Activated CD4-positive, alpha-beta T cell treated with anti-CD3 and anti-CD28 coated beads, Interleukin-2, amount 50 U/mL, for 4 hours (primary cell): ENCODE measurements at regions not wholly inside any gene's neighbourhood (a gene's known extent, or its start where the extent isn't known, plus 50 kb on each side); places are given as distances from the start of the nearest gene placed in this dataset.

Source experiments
- DNase-seq, 2 experiments: peaks; one replicate each; pipeline ENCODE4 v3.0.0-alpha.2; 2020

DNA sequence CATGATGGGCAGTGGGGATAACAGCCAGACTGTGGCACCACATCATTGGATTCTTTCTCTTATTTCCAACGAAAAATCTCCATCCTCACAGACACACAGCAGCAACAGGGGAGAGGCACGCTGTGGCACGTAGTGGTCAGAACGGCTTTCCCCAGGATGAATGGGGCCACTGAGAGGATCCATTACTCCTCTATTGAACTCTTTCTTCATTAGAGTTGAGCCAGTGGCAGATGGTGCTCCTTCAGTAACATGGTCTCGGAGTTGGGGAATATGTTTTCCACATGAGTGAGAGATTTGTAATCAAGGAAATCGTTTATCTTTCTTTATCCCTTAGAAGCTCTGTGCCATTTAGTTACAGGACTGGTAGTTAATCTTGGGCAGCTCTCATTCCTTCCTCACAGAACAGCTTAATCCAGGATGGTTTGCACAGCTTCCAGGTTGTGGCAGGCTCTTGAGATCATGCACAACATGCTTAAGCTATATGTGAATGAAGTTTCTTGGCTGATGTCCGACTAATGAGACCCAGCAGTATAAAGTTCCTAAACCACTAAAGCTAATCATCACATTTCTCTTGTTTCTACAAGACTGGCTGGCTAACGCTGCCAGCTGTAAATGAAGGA, 180.5 kb upstream of the SLC10A2 start:
- no peak for DNase-seq

DNA sequence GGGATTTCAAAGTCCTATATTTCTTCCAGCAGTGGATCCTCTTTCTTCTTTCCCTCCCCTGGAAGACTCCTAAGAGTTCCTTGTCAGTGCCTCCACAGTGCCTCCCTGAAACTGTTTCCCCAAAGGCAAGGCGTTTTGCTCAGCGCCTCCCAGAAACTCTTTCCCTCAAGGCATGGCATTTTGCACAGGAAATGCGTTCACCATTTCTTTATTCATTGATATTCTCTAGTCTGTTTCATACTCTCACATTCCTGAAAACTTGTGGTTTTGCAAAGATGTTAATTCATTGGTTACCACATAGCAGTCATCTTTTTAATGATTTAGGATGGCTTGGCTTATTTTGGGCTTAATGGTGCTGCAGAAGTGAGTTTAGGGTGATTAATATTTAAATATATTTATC, 177.3 kb upstream of the SLC10A2 start:
- no peak for DNase-seq

DNA sequence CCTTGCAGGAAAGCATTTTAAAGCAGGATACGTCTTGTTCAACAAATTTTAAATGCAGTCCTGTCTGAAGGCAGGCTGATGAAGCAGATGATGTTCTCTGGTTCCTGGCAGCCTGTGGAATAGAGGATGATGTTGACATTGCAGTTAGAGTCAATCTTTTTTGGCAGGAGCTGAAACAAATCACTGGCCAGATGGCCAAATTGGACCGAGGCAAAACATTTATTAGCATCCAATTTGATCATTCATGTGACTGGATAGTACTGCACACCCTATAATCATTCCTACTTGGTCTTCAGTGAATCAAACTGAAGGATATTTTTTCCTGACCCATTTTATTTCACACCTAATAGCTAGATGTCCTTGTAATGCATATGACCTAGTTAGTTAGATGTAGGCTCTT, 172.2 kb upstream of the SLC10A2 start:
- DNase-seq = no peak

DNA sequence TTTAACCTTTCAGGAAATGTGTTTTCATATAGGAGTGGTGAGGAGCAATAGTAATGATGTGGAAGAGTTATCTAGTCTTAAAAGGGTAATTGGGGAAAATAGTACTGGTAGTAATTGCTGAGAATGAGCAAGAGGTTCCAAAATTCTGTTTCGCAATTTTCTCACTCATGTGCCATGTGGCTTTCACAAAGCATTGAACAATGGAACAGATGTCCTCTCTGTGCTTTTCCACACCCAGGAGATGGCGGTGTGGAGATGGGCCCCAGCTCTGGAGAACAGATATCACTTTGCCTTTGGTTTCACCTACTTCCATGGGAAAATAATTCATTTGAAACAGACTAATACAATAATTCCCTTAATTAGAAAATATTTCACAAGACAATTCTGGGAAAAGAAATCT, 170.0 kb upstream of the SLC10A2 start:
- DNase-seq = no peak

DNA sequence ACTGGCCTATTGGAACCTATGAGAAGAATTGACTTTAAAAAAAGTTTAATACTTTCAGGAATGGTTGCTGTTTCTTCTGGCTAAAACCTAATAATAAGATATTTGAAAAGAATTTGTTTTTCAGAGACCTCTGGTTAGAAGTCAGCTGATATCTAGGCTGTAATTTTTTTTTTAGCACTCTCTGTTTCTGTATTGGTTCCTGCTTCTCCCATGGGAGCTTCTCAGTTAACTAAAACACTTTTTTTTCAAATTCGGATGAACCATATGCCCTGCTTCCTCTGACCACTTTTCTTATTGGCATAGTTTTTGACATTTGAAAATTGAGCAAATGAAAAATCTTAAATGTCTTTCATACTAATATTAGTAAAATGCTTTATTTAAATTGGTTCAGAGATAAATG, 163.5 kb upstream of the SLC10A2 start:
- no peak for DNase-seq

DNA sequence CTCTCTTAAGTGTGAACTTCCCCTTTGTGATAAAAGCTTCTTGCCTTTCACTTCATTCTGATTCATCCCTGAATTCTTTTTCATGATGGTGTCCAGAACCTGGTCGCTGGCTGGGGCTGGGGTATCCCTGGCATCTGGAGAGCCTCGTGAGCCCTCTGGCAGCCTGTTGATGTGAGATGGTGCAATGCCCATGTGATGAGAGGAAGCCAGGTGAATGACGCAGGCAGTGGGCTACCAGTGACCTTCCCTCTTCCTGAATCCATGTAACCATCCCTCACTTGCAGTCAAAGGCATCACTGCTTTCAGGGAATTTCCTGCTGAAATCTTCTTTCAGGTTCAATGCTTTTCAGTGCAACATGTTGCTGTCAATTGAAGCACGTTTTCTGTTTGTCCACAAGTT, 158.6 kb upstream of the SLC10A2 start:
- no peak for DNase-seq

DNA sequence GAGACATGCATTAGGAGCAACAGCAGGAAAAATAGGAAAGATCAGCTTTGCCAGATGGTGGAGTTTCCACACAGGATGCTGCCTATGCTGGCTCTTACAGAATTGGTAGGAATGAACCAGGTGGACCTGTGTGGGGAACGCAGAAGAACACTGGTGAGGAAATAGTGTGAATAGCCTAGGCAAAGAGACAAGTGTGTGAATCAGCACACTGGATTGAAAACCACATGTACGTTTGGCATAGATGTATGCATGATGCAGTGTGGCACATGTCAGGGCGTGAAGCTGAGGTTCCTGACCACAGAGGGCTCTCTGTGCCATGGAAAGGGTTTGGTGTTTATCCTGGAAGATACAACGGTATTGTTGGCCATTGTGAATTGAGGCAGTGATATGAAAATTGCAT, 156.5 kb upstream of the SLC10A2 start:
- DNase-seq = no peak

DNA sequence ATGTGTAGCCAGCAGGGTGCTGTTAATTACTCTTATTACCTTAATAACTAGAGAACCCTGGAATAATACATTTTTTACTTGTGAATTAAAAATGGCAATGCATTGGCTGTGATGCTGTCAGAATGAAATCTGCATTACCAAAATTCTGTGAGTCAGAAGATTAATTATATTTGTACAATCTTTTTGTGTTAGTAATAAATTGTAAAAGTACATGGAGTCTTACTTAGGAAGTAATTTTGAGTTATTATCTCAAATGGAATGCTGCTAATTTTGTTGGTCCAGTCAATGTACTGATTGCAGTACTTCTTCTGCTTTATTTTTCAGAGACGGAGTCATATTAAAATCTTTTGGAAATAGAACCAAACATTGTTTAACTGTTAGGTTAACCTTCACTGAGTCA, 152.0 kb upstream of the SLC10A2 start:
- DNase-seq = no peak

DNA sequence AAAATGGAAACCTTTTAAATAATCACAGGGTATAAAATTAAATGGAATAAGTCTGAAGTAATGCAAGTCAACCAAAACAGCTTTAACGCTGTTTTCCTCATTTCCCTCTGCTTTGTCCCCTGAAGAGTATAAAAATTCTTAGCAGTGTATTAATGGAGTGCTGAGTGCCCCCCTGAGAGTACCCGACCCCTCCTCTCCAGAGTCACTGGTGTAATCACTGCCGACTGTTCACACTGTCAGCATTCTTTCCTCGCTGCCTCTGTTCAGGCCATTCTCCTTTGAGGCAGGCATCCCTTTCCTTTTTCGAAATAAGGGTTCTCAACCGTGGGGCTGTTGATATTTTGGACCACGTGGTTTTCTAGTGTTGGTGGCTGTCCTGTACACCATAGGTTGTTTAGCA, 146.9 kb upstream of the SLC10A2 start:
- no peak for DNase-seq

DNA sequence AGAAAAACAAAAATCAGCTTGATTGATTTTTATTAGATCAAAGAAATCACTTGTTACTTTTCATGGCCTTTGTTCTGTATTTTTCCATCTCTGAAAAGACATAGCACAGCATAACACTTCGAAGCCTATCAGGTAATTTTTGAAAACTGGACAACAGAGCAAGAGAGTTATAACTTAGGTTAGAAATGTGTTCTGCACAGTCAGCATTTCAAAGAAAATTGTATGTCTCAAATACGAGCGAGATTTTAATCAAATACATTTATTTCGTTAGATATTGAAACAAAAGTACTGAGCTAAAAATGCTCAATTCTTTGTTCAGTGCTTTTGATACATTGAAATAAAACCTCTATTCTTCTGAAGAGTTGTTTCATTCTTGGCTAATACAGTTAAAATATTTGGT, 144.1 kb upstream of the SLC10A2 start:
- no peak for DNase-seq

DNA sequence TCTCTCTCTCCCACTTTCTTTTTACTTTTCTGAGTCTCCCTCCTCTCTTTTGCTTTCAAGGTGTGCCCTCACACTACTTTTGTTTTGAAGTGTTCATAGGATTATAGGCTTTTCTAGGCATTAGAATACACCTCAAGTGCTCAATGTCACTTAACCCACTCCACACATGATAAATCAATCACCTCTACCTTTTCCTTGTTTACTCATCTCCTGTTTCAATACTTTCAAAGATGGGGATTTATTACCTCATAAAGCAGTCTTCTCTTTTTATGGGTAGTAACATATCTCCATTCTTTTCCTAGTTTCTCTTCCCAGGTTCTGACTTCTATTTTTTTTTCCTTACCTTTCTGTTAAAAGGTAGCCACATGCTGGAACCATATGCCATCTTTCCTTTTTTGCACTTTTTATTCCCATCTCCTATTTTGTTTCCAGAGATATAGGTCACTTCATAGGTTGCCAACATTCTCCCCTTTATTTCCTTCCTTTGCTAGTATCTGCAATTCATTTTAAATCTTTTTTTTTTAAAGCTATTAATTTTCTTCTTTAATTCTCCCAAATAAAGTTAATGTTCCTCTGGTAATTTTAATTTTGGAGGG, 137.6 kb upstream of the SLC10A2 start:
- no peak for DNase-seq

DNA sequence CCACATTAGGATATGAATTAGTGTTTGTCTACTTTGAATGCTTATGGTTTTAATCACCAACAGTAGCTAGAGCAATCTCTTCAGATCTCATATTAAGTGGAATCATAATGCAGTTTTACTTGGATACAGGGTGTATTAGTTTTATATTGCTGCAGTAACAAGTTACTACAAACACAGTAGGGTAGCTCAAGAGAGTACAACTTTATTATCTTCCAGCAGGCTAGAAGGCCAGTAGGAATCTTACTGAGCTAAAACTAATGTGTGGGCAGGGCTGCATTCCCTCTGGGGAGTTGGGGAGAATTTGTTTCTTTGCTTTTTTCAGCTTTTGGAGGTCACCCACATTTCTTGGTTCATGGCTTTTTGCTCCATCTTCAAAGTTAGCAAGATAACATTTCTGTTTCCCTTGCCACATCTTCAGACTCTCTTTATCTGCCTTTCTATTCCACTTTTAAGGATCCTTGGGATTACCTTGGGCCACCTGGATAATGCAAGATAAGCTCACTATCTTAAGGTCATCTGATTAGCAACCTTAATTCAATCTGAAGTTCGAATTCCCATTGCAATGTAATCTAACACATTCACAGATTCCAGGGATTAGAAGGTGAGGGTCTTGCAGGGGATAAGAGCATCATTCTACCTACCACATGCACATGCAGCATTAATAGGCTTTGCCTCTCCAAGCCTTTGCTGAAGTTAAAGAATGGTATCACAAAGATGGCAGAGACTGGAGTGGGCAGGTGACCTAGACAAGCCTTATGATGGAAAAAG, 134.1 kb upstream of the SLC10A2 start:
- DNase-seq = no peak

DNA sequence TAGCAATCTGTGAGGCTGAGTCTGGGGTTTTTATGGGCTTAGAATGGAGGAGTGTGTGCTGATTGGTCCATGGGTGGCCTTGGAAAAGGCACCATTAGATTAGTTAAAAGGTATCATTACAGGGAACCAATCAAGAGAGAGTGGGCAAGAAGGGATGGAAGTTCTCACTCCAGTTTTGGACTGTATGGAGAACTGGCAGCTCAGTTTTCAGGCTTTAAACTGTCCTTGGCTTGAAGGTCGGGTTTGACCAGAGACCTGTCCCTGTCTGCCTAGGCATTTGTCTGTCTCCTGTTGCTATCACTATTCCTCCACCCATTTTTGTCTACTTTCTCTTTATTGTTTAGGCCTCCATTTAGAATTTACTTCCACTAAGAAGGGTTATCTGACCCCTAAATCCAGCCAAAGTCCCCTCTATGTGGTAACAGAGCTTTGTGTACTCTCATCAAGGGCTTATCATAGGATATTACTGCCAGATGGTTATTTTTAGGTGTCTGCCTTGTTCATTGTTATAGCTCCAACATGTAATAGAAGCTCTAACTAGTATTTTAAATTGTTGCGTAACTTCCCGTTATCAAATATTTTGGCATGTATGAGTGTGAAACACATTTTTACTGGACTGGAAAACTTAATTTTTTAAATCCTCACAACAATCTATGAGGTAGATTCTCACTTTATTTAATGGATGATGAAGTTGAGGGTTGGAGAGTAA, 133.3 kb upstream of the SLC10A2 start:
- no peak for DNase-seq

DNA sequence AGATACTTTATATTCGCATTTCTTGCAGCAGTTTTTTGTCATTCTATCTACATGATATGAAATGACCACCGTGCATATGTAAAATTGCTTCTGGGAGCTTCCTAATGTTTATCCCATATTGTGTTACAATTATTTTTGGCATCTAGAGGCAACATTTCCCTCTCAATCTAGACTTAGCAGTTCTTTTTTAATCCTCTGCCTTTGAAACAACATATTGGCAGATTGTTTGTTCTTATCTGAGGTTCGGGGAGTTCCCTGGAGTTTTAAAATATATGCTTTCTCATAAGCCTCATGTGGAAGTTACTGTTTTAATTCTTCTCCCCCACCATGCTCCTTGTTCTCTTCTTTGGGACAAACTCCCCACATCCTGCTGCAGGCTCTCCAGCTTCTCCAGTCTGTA, 130.1 kb upstream of the SLC10A2 start:
- DNase-seq = no peak

DNA sequence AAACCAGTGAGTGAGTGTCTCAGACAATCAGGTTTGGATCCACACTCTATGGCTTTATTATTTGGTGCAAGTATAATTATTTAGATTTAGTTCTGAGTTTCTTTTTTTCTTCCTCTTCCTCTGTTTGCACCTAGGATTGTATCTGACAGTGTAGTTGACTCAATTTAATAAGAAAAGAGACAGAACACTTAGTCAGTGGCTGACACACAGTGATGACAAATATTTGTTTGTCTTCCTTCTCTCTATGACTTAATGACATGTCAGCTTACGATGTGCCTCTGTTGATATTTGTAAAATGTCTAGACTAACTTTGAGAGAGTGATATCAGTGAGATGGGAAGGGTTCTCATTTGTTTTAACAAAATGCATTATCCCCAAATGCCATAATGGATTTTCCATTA, 129.5 kb upstream of the SLC10A2 start:
- DNase-seq = no peak

DNA sequence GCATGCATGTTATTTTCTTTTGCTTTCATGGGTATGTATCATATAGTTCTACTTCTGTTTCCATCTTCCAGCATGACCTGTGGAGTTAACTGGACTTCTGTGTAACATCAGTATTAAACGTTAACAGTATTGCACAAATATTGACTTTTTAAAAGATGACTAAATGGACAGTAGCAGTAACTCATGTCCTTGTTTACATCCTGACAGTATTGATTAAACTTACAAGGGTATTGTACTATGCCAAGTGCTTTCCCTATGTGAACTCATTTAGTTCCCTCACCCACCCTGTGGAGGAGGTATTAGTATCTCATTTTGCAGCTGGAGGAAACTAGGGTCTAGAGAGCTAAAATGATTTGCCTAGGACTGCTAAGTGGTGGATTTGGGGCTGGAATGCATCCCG, 128.7 kb upstream of the SLC10A2 start:
- DNase-seq = no peak

DNA sequence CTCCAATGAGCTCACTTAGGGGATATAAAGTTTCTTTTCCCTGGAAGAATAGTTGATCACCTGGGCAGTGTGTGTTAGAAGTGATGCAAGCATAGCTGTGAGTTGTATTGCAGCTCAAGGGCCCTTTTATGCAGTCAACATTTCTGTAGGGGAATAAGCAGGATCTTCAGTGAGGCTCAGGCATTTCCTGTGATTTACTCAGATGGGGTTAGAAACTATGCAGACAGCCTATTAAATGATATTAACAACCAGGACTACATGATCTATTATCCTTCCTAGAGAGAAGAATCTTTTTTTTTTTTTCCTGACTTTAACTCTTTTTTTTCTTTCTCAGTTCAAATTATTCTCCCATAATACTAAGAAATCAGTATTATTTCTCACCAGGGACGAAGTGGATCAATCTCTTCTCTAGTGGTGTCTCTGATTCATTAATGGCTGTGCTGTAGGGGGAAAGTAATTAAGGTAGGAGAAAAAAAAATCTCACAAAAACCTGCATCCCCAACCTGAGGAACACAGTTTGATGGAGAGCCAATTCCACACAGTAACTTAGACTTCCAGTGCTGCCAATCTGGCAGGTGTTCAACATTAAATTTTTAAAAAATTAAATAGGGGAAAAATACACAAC, 126.4 kb upstream of the SLC10A2 start:
- DNase-seq = no peak

DNA sequence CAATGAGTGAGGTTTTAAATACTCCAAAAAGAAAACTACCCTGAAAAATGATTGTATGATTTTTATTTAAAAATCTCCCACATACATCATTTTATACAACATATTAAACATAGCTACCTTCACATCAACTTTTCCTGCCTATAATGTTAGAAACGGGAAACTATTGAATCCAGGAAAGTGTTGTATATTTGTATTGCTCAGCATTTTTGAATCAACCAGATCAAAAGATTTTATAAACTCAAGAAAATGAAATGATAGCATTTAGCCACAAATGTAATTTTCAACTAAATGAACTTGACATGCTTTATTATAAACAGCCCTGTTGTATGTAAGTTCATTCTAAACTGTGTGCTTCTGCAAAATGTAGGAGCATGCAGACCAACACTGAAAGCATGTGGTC, 124.6 kb upstream of the SLC10A2 start:
- no peak for DNase-seq

DNA sequence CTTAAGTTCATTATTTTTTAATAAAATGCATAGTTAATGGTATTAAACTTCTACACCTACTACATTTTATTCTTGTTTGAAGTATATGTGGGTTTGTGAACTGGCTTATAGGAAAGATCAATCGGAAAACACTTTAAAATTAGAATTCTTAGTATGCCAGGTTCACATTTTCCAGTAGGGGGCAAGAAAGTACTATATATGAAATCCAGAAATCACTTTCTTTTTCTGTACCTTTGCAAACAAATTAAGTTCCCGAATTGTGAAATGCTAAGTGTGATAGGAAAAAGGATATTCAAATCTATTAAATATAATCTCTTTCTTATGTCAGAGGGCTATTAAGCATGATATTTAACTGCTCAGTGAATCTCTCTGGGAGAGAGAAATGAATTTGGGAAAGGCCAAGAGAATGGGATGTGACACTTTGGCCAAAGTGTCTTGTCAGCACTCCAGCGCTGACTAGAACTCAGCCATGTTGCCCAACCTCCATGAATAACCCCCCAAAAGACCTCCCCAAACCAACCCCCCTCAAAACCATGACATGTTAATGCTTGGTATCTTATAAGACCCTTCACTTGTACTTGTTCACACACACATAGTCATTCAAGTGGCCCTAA, 122.6 kb upstream of the SLC10A2 start:
- no peak for DNase-seq

DNA sequence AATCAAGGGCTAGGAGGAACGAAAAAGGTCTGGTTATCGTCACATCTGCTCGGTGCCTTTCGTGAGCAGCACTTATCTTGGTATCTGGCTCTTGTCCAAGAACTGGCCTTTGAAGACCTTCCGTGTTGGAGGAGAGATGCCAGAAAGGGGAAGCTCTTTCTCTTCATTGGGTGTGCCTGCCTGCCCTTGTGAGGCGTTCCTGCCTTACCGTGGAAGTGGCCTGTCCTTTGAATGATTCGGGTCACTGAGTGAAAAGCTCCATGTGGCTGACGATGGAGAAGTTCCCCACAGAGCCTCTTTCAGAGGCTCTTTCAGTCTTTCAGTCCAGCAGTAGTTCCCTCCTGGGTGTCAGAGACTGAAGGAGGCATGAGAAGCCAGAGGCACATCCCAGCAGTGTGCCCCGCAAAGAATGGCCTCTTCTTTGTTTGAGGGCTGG, 121.5 kb upstream of the SLC10A2 start:
- DNase-seq = no peak

DNA sequence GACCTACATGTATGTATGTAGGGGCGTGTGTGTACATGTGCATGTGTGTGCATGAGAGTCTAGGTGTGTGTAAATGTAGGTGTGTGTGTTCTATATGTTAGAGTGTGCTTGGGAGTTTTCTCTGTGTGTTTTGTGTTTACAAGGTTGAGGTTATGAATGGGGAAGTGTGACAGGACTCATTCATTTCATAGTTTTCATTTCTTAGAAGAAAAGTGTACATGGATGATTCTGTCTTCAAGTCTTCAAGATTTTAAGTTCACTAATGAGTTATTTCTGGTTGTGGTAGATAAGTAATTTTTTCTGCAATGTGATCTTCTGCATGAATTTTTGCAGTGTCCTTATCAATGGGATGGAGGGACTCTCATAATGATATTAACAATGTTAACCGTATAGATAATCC, 118.2 kb upstream of the SLC10A2 start:
- no peak for DNase-seq

DNA sequence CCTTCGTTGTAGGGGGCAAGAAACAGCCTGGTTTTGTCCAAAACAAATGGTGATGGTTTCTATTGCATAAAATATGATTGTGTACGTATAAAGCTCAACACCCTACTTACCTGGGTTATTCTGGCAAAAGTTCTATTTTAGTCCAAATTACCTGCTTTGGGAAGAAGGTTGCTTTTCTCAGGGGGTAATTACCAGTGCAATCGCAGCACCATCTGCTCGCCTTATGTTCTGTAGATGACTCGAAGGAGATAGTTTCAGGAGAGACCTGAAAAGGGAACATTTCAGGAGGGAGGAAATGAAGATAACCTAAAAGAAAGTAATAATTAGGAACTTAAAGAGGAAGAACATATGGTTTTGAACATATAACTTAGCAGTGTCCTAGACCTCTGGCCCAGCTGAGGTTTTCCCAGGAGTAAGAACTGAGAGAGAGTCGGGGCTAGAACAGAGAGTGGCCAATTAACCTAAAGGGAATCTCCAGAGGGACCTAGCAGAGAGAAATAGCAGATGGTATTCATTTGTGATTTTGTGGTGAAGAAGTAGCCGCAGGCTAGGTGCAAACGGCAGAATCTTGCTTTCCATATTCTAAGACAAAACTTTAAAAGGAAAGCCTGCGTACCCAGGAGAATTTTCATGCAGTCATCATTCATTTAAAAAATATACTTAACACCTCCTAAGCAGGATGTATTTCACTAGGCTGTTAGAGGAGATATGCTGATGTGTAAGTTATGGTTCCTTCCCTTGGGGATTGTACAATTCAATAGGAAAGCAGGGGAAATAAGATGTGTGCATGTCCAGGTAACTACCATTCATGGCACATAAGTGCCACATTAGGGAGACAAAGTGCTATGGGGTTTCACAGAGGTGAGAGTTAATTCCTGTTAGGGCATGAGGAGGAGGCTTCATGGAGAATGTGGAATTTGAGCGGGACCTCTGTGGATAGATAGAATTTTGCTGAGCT, 113.0 kb upstream of the SLC10A2 start:
- DNase-seq = no peak
